ENCODE measurements at regions not wholly inside any gene's neighbourhood (a gene's known extent, or its start where the extent isn't known, plus 50 kb on each side); places are given as distances from the start of the nearest gene placed in this dataset.

- TF ChIP-seq CTCF (IDR thresholded peaks at IDR 0.05), result no peak
- no peak for TF ChIP-seq POLR2A (IDR thresholded peaks at IDR 0.05)
These were observed 1280.5 kb upstream of the CDH2 start for GRCh38 chr18:29457316-29457889.
